Stimulated activated CD8-positive, alpha-beta memory T cell treated with anti-CD3 and anti-CD28 coated beads, Interleukin-15, amount 100 ng/mL, for 48 hours (primary cell): ENCODE measurements at regions not wholly inside any gene's neighbourhood (a gene's known extent, or its start where the extent isn't known, plus 50 kb on each side); places are given as distances from the start of the nearest gene placed in this dataset.
"Not testable (repeated sequence)": the region's sequence is repeated elsewhere in the genome, so short reads cannot be mapped to it uniquely, and the experiment has no call there.

Experiments
- DNase-seq, 2 donors: peaks; one replicate each; pipeline ENCODE4 v3.0.0-alpha.2; 2020; ENCODE audit warnings: low read depth in 2 of 2

DNA sequence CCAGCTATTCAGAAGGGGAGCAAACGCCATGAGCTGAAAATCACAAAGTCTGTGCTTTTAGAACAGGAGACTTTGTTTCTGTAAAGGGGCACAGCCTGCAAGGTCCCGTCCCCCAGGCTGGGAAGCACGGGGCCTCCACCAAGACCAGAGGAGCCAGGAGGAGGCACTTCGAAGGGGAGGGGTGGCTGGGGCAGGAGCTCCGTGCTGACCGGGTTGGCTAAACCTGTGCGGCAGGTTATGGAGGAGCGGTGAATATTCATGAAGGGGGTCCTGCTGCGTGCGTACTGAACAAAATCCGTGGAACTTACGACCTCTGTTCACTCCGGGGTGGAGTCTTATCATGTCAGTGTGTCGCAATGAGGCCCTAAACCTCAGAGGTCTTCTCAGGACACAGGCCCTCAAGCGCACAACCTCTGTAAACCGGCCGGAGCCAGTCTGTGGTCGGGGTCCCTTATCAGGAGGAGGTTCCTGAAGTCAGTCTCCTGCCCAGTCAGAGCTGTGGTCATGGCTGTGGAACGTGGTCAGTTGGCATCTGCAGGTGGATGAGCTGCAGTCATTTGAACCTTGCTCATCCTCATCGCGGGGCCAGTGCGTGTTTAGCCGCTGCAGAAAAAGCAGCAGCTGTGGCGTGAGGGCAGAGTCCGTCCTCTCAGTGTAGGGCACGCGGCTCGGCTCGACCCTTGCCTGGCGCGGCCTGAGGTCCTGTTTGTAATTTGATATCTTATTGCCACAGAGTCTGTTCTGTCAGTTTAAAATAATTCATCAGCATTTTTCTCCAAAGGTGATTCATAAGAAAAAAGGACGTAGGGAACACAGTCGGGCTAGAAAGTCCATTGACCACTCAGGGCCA lies 5507.7 kb upstream of the TPTE start:
- not testable (repeated sequence) for DNase-seq

- DNase-seq: not testable (repeated sequence)
These were observed 5506.2 kb upstream of the TPTE start for GRCh38 chr21:5015187-5015586.

DNA sequence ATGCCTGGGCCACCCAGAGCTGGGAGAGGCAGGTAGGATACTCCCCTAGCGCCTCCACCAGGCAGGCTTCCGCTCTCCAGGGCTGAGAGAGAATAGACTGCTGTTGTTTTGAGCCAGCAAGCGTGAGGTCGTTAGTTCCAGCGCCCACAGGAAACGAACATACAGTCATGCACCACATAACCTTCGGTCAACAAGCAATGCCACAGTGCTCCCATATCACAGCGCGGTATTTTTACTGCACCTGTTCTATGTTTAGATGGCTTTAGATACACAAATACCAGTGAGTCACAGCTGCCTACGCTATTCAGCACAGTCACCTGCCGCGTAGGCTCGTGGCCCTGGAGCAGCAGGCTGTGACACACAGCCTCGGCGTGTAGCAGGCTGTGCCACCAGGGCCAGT lies 5502.3 kb upstream of the TPTE start:
- not testable (repeated sequence) for DNase-seq

DNA sequence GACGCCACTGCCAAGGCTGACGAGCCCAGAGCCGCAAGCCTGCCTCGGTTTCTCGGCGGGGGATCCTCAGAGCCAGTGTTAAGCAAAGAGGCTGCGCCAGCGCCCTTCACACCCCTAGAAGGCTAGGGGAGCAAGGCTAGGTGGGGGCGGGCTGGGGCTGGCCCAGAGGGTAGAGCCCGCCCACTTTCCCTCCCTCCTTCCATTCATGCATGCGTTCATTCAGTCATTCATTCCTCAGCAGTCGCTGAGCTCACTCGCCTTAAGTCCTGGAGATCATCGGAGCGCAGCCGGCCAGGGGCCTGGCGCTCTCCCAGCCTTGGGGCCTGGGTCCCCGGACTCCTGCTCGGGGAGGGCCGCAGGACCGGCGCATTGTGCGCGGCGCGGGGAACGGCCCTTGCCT lies 5499.6 kb upstream of the TPTE start:
- not testable (repeated sequence) for DNase-seq

GRCh38 chr21:5022254-5022653 lies 5499.1 kb upstream of the TPTE start:
- DNase-seq: not testable (repeated sequence)

DNA sequence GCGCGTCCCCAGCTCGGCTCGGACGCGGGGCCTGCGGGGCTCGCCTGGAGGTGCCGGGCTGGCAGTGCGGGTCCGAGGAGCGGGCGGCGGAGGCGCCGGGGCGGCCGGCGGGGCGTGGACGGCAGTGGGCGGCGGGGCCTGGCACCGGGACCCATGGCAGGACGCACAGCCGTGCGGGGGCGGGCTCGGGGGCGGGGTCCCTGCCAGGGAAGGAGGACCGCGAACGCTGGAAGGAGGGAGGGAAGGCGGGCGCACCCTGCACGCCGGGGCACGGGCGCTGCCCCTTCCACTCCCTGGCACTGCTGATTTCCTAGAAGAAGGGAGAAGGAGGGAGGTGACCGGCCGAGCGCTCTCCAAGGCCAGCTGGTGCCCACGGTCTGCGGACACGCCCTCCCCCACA lies 5498.6 kb upstream of the TPTE start:
- not testable (repeated sequence) for DNase-seq

- not testable (repeated sequence) for DNase-seq
These were observed 5486.2 kb upstream of the TPTE start for GRCh38 chr21:5035147-5035546.

GRCh38 chr21:5035587-5035986 lies 5485.8 kb upstream of the TPTE start:
- not testable (repeated sequence) for DNase-seq

DNA sequence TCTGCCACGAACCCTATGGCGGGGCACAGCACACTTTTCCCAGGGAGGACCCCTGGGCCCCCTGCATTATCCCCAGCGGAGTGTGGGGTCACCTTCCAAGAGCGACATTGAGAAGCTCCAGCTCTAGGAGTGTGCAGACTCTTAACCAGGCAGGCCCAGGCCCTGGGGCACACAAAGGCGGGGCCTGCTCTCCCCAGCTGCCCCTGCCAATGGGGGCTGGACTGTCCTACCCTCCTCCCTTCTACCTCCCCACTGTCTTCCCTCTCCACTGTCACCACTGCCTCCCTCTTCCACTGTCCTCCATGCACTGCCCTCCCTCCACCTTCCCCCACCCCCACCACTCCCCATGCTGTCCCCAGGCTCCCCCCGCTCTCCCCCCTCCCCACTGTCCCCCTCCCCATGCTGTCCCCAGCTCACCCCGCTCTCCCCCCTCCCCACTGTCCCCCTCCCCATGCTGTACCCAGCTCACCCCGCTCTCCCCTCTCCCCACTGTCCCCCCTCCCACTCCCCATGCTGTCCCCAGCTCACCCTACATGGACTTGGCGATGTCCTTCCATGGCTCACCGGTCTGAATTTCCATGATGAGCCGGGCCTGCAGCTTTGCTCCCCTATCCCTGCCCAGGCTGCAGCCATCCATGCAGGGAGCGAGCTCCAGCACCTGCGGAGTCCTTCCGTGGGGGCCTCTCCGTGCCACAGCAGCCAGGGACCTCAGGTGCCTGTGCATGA lies 5483.6 kb upstream of the TPTE start:
- DNase-seq: not testable (repeated sequence)

- not testable (repeated sequence) for DNase-seq
These were observed 5481.5 kb upstream of the TPTE start for GRCh38 chr21:5039926-5040325.

DNA sequence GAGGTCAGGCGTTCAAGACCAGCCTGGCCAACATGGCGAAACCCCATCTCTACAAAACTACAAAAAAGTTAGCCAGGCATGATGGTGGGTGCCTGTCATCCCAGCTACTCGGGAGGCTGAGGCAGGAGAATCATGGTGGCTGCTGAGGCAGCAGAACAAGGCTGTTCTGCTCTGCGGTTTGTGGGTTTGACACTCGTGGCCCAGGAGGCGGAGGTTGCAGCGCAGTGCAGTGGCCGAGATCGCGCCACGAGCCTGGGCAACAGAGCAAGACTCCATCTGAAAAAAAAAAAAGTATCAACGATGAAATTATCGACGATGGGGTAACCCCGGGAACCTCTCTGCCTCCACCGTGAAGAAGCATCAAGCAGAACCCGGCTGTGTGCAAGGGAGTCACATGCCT lies 5478.8 kb upstream of the TPTE start:
- DNase-seq: not testable (repeated sequence)

DNA sequence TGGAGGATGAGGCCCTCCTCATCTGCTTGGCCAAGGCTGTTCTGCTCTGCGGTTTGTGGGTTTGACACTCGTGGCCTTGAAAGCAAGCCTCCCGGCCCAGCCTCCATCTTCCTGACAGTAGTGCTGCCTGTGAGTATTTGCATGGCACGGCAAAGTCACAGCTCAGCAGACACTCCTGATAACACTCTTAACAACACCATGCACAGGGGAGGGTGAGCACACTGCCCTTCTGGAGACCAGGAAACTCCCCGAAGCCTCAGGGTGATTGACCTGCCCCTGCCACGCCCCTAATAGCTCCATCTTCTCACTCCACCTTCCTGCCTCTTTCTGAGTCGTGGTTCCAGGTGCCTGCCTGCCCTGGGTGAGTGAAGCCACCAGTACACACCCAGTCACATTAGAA lies 5476.6 kb upstream of the TPTE start:
- not testable (repeated sequence) for DNase-seq

- DNase-seq: not testable (repeated sequence)
These were observed 5469.9 kb upstream of the TPTE start for GRCh38 chr21:5051303-5052018.

DNA sequence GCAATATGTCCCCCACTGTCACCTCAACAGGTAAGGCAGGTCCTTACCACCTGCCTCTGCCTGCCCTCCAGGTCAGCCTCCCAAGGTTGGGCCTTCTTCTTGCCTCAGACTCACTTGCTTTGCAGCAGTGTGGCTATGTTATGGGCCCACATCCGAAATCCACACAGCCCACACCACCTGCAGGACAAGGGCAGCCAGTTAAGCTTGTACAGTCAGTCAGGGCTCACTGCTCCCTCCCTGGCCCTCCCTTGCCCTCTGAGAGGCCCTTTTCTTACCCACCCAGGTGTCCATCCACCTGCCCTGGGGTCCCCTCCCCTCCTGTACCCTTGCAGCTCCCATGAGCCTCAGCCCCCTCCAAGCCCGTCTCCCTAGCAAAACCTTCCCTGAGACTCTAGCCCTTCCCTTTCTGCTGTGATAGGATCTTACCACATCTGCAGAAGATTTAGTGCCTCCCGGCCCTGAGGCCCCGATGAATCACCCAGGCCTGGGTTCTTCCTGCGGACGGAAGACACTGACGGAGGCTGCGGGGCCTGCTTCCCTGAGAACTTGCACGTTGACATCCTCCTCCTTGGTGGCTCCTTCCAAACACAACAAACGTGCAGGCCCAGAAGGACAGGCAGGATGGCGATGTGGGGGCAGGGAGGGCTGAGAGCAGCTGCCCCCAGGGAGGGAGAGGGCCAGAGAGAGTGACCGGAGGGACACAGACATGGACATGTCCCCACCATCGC lies 5466.2 kb upstream of the TPTE start:
- not testable (repeated sequence) for DNase-seq

GRCh38 chr21:5055996-5056962 lies 5465.1 kb upstream of the TPTE start:
- not testable (repeated sequence) for DNase-seq

DNA sequence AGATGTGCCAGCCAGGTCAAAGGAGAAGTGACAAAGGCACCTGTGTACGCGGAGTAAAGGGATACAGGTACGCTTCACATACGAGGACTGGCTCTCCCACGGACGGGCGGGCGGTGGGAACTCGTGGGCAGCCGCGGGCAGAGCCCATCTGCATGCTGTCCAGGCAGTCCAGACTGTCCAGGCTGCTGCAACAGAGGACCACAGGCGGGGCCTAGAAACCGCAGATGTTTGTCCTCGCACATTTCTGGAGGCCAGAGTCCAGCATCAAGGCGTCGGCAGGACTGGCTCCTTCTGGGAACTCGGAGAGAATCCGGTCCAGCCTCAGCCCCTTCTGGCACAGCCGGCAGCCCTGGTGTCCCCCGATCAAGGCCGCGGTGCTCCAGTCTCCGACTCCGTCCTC lies 5464.3 kb upstream of the TPTE start:
- not testable (repeated sequence) for DNase-seq

GRCh38 chr21:5060364-5061083 lies 5460.9 kb upstream of the TPTE start:
- not testable (repeated sequence) for DNase-seq

DNA sequence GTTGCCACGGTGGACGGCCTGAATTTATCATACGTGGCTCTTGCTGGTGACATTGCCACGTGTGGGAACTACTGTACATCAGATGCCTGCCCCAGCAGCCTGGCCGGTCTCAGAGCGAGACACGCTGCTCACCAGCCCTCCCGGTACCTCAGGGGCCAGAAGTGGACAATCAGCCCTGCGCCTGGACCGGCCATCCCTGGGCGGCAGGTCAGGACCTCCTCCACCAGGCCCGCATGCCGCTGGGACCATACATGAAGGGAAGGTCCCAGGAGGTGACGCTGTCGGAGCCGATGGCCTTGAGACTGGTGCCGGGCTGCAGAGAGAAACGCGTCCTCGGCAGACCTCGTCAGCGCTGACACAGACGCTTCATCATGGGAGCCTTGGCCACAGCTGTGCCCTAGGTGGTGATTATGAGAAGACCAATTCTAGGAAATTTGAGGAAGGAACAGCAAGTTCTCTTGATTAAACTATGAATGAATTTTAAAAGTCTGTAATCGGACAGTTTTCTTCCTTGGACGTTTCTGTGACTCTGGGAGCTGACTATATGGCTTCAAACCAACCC lies 5456.7 kb upstream of the TPTE start:
- not testable (repeated sequence) for DNase-seq
